GM12892 (cell line): ENCODE measurements at regions not wholly inside any gene's neighbourhood (a gene's known extent, or its start where the extent isn't known, plus 50 kb on each side); places are given as distances from the start of the nearest gene placed in this dataset.

Experiments
- DNase-seq: peaks from one replicate; pipeline ENCODE4 v3.0.0; 2011; ENCODE audit not compliant: insufficient read length
- FAIRE-seq: peaks from 2 replicates; lab custom pipeline; 2011; peaks lifted over from hg19 to GRCh38; lab: Jason Lieb, UNC
- POLR2A ChIP-seq: IDR thresholded peaks from 2 replicates; pipeline ENCODE4 v1.6.1; 2011; ENCODE audit warnings: low read depth, low read length, control low read depth
- POLR2AphosphoS5 ChIP-seq: IDR thresholded peaks from 2 replicates; pipeline ENCODE4 v1.6.1; 2011; ENCODE audit warnings: low read depth, low read length, control low read depth
- TAF1 ChIP-seq: IDR thresholded peaks from 2 replicates; pipeline ENCODE4 v1.6.1; 2011; ENCODE audit warnings: low read depth, mild to moderate bottlenecking, control low read depth, low read length, borderline replicate concordance

- FAIRE-seq (no peak), DNase-seq (no peak)
- TF ChIP-seq TAF1 = no peak
- TF ChIP-seq POLR2A = no peak
- TF ChIP-seq POLR2AphosphoS5 = no peak
Measured at GRCh38 chr4:126740687-126741086, 892.1 kb upstream of the INTU start.

DNA sequence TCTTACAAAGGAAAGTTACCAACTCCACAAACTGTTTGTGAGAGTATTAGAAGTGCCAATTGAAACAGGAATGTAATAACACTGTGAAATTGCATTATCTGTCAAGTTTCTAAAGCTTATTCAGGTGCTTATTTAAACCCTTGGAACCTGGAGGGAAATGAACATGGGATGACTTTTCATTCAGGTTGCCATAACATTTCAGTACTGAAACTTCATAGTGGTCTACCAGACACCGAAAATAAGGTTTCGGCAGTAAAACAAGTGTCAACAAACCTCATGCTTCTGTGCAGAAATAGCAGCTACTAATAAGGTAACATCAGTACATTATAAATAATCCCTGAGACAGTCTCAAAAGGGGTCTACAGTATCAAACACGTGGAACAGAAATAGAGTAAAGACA lies 890.7 kb upstream of the INTU start:
- no peak for TF ChIP-seq POLR2A
- no peak for TF ChIP-seq TAF1
- no peak for TF ChIP-seq POLR2AphosphoS5
- DNase-seq (no peak), FAIRE-seq (no peak)

DNA sequence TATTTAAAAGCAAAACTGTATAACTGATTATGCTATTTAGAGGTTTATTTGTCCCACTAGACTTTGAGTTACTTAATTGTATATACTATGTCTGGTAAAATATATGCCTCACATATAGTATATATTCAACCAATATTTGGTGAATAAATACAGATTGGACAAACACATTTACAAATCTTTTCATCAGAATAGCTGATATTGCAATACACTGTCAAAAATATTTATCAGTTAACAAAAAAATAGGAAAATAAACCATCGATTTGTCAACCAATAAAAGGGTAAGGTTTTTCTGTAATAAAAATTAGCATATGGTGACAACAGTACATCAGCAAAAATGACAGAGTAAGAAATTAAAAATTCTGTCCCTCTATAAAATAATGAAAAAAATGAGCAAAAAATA lies 889.9 kb upstream of the INTU start:
- TF ChIP-seq POLR2A = no peak
- no peak for TF ChIP-seq POLR2AphosphoS5
- TF ChIP-seq TAF1 = no peak
- no peak for FAIRE-seq
- no peak for DNase-seq

- DNase-seq (no peak), FAIRE-seq (no peak)
- TF ChIP-seq TAF1 (no peak), POLR2AphosphoS5 (no peak), POLR2A (no peak)
Measured at GRCh38 chr4:126748736-126749135, 884.0 kb upstream of the INTU start.

DNA sequence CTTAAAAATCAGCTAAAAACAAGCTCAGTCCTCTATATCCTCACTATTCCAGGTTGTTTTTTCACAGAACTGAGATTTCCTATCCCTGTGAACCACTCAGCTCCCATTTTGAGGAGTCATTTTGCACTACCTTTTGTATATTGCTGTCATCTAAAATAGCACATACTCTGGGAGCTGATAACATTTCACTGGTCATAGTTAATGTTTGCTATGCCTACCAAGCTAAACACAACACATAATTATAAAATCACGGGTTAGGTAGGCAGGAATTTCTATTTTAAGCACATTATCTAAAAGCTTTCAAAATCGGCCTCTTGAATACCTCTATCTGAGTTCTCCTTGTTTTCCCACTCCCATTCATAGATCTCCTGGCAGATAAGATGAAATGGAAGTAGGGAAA lies 882.0 kb upstream of the INTU start:
- TF ChIP-seq POLR2AphosphoS5 (no peak), POLR2A (no peak), TAF1 (no peak)
- DNase-seq (no peak), FAIRE-seq (no peak)

DNA sequence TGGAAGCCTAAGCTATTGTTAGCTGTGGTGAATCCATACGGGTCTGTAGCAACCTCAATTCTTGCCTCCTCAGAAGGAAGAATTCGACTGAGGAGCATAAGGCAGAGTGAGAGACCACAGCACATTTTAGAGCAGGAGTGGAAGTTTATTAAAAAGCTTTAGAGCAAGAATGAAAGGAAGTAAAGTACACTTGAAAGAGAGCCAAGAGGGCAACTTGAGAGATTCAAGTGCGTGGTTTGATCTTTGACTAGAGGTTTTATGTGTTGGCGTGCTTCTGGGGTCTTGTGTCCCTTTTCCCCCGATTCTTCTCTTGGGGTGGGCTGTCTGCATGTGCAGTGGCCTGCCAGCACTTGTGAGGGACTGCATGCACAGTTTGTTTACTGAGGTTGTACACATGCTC lies 880.6 kb upstream of the INTU start:
- FAIRE-seq = no peak
- TF ChIP-seq POLR2A (no peak), TAF1 (no peak), POLR2AphosphoS5 (no peak)
- DNase-seq = no peak

DNA sequence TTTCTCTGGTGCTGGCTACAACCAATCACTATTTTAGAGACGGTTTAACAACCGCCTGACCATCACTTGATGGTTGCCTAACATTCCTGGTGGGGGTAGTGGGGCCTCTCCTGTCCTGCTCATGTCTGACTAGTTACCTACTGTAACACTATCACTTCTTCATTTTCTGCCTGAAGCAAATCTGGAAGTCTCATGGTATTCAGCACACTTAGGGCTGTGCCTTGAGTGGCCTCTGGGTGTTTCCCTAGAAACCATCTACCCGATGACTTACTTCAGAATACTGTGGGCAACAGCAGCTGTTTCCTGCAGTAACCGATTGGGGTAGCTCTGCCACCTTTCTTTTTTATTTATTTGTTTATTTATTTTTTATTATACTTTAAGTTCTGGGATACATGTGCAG lies 880.1 kb upstream of the INTU start:
- no peak for TF ChIP-seq POLR2AphosphoS5
- TF ChIP-seq TAF1 = no peak
- no peak for TF ChIP-seq POLR2A
- FAIRE-seq (no peak), DNase-seq (no peak)

- FAIRE-seq (no peak), DNase-seq (no peak)
- no peak for TF ChIP-seq TAF1
- TF ChIP-seq POLR2AphosphoS5 = no peak
- no peak for TF ChIP-seq POLR2A
Measured at GRCh38 chr4:126753592-126753991, 879.2 kb upstream of the INTU start.

DNA sequence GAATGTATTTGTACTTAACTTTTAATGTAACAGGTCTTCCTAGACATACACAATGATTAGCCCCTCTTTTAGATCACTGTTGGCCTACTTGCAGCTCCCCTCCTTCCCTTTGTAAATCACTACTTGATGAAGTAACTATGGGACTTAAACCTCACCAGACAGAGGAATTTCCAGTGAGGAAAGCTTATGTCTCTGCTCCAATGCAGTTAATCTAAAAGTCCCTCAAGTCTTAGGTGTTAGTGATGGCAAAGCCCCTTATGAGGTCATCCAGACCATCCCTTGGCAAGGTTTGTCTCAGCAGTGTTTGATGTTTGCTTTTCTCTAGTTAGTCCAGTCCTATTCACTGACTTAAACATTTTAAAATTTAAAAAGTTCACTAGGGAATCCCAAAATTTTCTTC lies 877.3 kb upstream of the INTU start:
- no peak for FAIRE-seq
- no peak for TF ChIP-seq TAF1
- TF ChIP-seq POLR2AphosphoS5 = no peak
- TF ChIP-seq POLR2A = no peak

GRCh38 chr4:126756050-126756829 lies 876.5 kb upstream of the INTU start:
- TF ChIP-seq TAF1 = no peak
- no peak for TF ChIP-seq POLR2AphosphoS5
- no peak for TF ChIP-seq POLR2A
- DNase-seq (no peak), FAIRE-seq (no peak)

More for the DNA sequence above, 877.3 kb upstream of the INTU start:
- no peak for DNase-seq

DNA sequence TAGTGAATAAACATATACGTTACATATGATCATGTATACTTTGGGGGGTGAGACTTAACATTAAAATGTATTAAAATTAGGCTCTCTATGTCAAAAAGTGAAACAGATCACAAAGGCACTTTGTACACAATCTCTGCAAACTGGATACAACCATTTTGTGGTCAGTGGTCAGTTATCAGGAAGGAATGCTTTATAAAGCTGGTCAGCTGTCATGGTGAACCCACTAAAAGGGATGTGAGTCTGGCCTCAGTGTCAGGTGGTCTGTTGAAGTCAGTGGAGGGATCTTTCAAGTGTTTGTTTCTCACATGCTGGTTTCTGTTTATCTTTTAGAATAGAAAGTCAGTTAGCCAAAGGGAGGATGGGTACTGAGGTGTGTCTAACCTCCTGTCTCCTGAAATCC lies 875.5 kb upstream of the INTU start:
- DNase-seq = no peak
- FAIRE-seq = no peak
- TF ChIP-seq POLR2AphosphoS5 (no peak), TAF1 (no peak), POLR2A (no peak)

GRCh38 chr4:126758493-126758892 lies 874.3 kb upstream of the INTU start:
- FAIRE-seq (no peak), DNase-seq (no peak)
- TF ChIP-seq POLR2AphosphoS5 = no peak
- no peak for TF ChIP-seq TAF1
- TF ChIP-seq POLR2A = no peak
